ENCODE measurements at regions not wholly inside any gene's neighbourhood (a gene's known extent, or its start where the extent isn't known, plus 50 kb on each side); places are given as distances from the start of the nearest gene placed in this dataset.

GRCh38 chr10:3357737-3358136, 185.2 kb upstream of the PITRM1 start:
- Histone ChIP-seq H3K27ac (ENCODE audit: insufficient read depth, low read depth, low read length) (no peak overlapping the region), H3K9ac (replicated peaks; ENCODE audit: extremely low read depth, insufficient read depth, low read length) (no peak overlapping the region), H2AFZ (ENCODE audit: low read depth, low read length) (no peak overlapping the region), H3K79me2 (ENCODE audit: control insufficient read depth, insufficient read depth, low read length) (no peaks in the 10 kb centered on the region), H3K4me1 (ENCODE audit: control insufficient read depth, extremely low read depth, insufficient read depth, low read length) (no peaks in the 10 kb centered on the region), H3K9me1 (replicated peaks; ENCODE audit: control insufficient read depth, extremely low read depth, insufficient read depth, low read length) (no peaks in the 10 kb centered on the region), H3K4me3 (replicated peaks in 1 of 3; ENCODE audit: insufficient read depth in 1 of 3, low read depth in 1 of 3, low read length in 3 of 3) (no peak overlapping the region), H3K9me3 (replicated peaks; ENCODE audit: control insufficient read depth, insufficient read depth, low read length) (no peaks in the 10 kb centered on the region), H3K36me3 (ENCODE audit: control insufficient read depth in 2 of 2, extremely low read depth in 1 of 2, insufficient read depth in 2 of 2, low read length in 2 of 2) (no peaks in the 10 kb centered on the region), H3K27me3 (ENCODE audit: control insufficient read depth in 2 of 2, insufficient read depth in 2 of 2, low read length in 2 of 2) (peaks cover 0 to 3% of the 10 kb centered on the region in 2 experiments), H3K4me2 (ENCODE audit: insufficient read depth, low read length) (no peak overlapping the region), H4K20me1 (replicated peaks; ENCODE audit: control insufficient read depth, extremely low read depth, insufficient read depth, low read length) (no peaks in the 10 kb centered on the region)
- TF ChIP-seq MYC (IDR thresholded peaks at IDR 0.05; ENCODE audit: low read depth, low read length), result no peak
- TF ChIP-seq EZH2 (IDR thresholded peaks at IDR 0.05; ENCODE audit: borderline replicate concordance, low read depth, low read length, severe bottlenecking), result no peak
- TF ChIP-seq POLR2A (IDR thresholded peaks at IDR 0.05; ENCODE audit: low read depth, low read length), result no peak
- dilution Hi-C loops (cut with MboI; ENCODE audit: extremely low pct_ligation_motif_present, low sequenced_read_pairs) (no loop called here), intact Hi-C loops (cut with micrococcal nuclease) (no loop called here)
- no peak for FAIRE-seq
- DNase-seq (ENCODE audit: low read depth, low spot score), result no peak
- CTCF ChIA-PET, result no interaction called here
- POLR2A ChIA-PET, result no interaction called here
- BruUV-seq (replicated peaks), result no TSS peak

- Histone ChIP-seq H3K36me3 (ENCODE audit: control insufficient read depth in 2 of 2, extremely low read depth in 1 of 2, insufficient read depth in 2 of 2, low read length in 2 of 2) (no peaks in the 10 kb centered on the region), H3K9me1 (replicated peaks; ENCODE audit: control insufficient read depth, extremely low read depth, insufficient read depth, low read length) (no peaks in the 10 kb centered on the region), H3K4me2 (ENCODE audit: insufficient read depth, low read length) (no peak overlapping the region), H3K27ac (ENCODE audit: insufficient read depth, low read depth, low read length) (no peak overlapping the region), H3K4me3 (replicated peaks in 1 of 3; ENCODE audit: insufficient read depth in 1 of 3, low read depth in 1 of 3, low read length in 3 of 3) (no peak overlapping the region), H3K9me3 (replicated peaks; ENCODE audit: control insufficient read depth, insufficient read depth, low read length) (no peaks in the 10 kb centered on the region), H3K9ac (replicated peaks; ENCODE audit: extremely low read depth, insufficient read depth, low read length) (no peak overlapping the region), H2AFZ (ENCODE audit: low read depth, low read length) (no peak overlapping the region), H3K4me1 (ENCODE audit: control insufficient read depth, extremely low read depth, insufficient read depth, low read length) (no peaks in the 10 kb centered on the region), H3K27me3 (ENCODE audit: control insufficient read depth in 2 of 2, insufficient read depth in 2 of 2, low read length in 2 of 2) (peaks cover 3% of the 10 kb centered on the region in 2 experiments), H4K20me1 (replicated peaks; ENCODE audit: control insufficient read depth, extremely low read depth, insufficient read depth, low read length) (no peaks in the 10 kb centered on the region), H3K79me2 (ENCODE audit: control insufficient read depth, insufficient read depth, low read length) (no peaks in the 10 kb centered on the region)
- intact Hi-C loops (cut with micrococcal nuclease) (no loop called here), dilution Hi-C loops (cut with MboI; ENCODE audit: extremely low pct_ligation_motif_present, low sequenced_read_pairs) (no loop called here)
- DNase-seq (ENCODE audit: low read depth, low spot score), result no peak
- BruUV-seq (replicated peaks), result no TSS peak
- ChIA-PET POLR2A (no interaction called here), CTCF (interaction anchor here (0.9 kb wide), 1 partner anchor 266 kb away, joined by 3 read pairs; no protein-coding TSS in a partner anchor)
- FAIRE-seq, result no peak
- TF ChIP-seq CTCF (IDR thresholded peaks at IDR 0.05; ENCODE audit: extremely low read depth in 1 of 2, insufficient read depth in 1 of 2, low read depth in 1 of 2, low read length in 2 of 2) (no peak), MYC (IDR thresholded peaks at IDR 0.05; ENCODE audit: low read depth, low read length) (no peak), MAX (IDR thresholded peaks at IDR 0.05; ENCODE audit: insufficient read depth, insufficient read length) (no peak), JUN (IDR thresholded peaks at IDR 0.05; ENCODE audit: borderline replicate concordance, insufficient read depth, insufficient read length, low read depth) (no peak), GATA2 (IDR thresholded peaks at IDR 0.05; ENCODE audit: insufficient read depth, insufficient read length, low read depth, low read length) (no peak), FOS (IDR thresholded peaks at IDR 0.05; ENCODE audit: borderline replicate concordance, insufficient read depth, low read length) (no peak), POLR2AphosphoS5 (IDR thresholded peaks at IDR 0.05; ENCODE audit: insufficient read depth, low read depth, low read length) (no peak)
Observed at GRCh38 chr10:3355536-3355935, 183.0 kb upstream of the PITRM1 start.
